ENCODE measurements at regions not wholly inside any gene's neighbourhood (a gene's known extent, or its start where the extent isn't known, plus 50 kb on each side); places are given as distances from the start of the nearest gene placed in this dataset.

GRCh38 chr2:41905597-41906337 lies 142.1 kb upstream of the PKDCC start:
- DNase-seq, result no peak

DNA sequence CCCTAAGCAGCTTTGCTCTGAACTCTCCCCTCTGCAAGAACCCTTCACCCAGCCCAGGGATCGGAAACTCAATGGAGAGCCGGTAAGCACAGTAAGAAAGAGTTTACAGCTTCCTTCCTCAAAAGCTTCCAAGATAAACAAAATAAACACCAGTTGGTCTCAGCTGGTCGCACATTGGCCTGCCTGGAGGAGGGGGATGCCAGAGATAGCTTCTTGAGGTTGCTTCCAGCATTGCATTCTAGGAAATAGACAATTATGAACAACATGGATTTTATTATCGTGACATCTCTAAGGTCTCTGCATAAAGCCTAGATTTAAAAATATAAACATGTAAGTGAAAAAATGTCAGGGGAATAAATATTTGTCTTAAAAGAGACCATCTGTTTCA lies 141.5 kb upstream of the PKDCC start:
- no peak for DNase-seq

GRCh38 chr2:41907141-41907540 lies 140.7 kb upstream of the PKDCC start:
- DNase-seq, result no peak

GRCh38 chr2:41907771-41908207 lies 140.0 kb upstream of the PKDCC start:
- no peak for DNase-seq

- no peak for DNase-seq
Measured at GRCh38 chr2:41908349-41908748, 139.5 kb upstream of the PKDCC start.

DNA sequence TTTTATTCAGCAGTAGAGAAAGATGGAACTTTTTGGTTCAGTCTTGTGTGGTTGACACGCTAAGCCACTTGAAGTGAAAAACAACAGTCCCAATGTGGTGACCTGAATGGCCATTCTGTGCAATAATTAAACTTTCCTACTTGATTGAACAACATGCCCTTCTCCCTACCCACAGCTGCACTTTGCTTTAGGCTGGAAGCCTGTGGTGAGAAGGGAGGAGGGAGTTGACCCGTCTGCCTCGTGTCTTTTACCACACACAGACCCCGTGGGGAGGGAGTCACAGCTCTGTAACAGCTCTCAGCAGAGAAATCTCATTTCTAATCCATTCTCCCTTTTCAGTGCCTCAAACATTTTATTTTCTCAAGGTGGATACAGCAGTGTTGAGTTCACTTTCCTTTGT lies 138.2 kb upstream of the PKDCC start:
- DNase-seq, result no peak

DNA sequence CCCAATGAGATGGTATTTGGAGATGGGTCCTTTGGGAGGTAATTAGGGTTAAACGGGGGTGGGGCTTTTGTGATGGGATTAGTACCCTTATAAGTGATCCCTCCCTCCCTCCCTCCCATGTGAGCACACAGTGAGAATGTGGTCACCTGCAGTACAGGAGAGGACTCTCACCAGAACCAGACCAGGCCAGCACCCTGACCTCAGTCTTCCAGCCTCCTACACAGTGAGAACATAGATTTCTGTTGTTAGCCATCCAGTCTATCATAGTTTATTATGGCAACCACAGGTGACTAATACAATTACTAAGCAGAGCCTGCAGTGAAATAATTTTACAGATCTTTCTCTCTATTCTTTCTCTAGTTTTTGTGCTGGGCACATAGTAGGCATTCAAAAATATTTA lies 137.7 kb upstream of the PKDCC start:
- no peak for DNase-seq

GRCh38 chr2:41911033-41911432 lies 136.8 kb upstream of the PKDCC start:
- DNase-seq, result no peak

DNA sequence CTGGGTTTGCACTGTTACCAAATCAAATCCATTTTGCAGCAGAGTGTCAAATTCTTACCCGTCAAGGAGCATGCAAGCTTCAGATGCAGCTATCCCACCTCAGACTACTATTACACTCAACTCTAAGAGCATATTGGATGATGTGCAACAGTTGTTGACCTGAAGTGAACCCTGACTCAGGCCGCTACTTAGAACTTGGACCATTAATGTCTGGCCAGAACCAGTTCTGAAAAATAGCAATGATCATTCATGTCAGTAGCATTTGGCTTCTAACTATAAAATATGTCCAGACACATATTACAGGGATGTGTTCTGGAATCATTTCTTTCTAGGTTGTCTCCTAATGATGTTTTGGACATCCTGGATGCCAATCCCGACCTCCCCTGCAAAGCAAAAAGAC lies 135.5 kb upstream of the PKDCC start:
- no peak for DNase-seq

DNA sequence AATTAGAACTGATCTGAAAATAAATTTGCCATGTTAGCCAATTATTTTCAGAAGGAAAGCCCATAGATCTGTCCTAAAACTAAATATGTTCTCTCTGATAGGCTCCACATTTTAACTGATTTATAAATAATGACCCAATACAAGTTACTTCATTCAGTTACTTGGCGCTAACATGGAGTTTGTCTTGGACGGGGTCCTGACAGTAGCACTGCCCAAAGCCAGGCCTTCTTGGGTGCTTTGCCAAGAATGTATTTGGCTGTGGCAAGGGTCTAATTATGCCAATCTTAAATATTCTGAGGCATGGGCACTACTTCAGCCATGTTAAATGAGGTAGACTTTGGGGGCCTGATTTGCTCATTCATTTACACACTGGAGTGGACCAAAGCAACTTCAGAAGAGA lies 135.0 kb upstream of the PKDCC start:
- no peak for DNase-seq

GRCh38 chr2:41913311-41913710 lies 134.5 kb upstream of the PKDCC start:
- no peak for DNase-seq

DNA sequence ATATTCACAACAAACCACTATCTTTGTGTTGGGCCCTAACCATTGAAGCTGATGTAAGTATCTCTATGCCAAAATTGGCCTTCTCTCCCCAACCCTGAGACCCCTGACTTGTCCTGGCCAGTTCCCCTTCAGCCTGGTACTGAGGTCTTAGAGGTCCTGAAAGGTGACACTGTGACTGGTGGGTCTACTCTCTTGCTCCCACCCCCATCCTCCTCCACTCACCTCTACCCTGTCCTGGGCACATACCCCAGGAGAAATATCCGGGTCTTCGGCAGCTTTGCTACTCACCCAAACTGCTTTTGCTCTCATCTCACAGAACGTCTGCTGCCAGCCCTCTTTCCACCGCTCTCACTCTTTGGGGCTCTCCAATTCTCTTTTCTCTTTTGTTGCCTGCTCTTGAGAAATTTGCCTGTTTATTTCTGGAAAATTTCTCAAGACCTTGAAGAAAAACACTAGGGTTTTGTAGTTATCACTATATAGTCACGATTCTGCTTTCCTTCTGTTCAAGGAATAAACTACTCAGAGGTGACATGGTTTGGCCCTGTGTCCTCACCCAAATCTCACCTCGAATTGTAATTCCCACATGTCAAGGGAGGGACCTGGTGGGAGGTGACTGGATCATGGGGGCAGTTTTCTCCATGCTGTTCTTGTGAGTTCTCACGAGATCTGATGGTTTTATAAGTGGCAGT lies 133.8 kb upstream of the PKDCC start:
- DNase-seq, result no peak

DNA sequence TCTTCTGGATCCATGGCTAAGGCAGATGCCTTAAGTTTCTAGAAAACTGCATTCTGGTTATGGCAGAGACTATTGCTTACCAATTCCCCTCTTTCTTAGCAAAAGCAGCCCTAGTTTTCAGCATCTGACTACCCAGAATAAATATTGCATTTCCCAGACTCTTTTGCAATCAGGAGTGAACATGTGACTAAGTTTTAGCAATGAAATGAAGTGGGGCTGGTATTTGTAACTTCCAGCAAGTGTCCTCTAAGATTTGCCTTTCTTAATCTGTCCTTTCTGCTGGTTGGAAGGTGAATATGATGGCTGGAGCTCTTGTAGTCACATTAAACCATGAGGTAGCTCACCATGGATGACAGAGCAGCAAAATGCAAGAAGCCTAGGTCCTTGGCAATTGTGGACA lies 132.9 kb upstream of the PKDCC start:
- no peak for DNase-seq

- DNase-seq, result no peak
Measured at GRCh38 chr2:41916177-41916576, 131.6 kb upstream of the PKDCC start.

- no peak for DNase-seq
Measured at GRCh38 chr2:41917587-41917986, 130.2 kb upstream of the PKDCC start.

GRCh38 chr2:41919135-41919534 lies 128.7 kb upstream of the PKDCC start:
- no peak for DNase-seq

DNA sequence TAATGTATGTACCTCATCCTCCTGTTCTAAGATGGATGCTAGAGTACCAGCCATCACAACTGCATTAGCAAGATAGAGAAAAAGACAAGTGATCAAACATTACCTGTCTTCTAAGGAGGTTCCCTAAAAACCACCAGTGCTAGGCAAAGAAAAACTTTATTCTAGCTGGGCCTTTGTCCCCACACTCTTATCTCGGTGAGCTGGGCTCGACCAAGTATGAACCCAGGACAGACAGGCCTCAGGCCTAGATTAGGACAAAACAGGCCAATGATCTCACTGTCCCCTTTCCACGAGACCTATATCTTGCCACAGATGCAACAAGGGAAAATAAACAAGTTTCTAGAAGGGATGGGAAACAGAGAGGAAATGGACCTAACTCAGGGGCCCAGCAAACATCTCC lies 127.6 kb upstream of the PKDCC start:
- DNase-seq, result no peak

DNA sequence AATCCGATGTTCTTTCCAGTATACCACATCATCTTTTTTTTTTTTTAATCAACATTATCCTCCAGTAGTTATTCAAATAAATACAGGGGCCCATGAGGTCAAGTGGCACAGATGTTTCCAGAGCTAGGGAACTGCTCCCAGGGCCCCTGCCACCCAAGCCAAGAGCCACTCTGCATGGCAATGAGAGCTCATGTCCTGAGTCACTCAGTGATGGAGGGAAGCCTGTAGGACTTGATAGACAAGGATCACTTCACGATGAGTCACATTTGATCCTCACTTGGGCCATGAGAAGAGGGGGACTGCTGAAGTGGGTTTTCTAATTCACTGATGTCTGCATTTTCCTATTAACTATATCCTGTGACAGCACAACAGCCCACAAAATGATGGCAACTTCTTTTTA lies 127.0 kb upstream of the PKDCC start:
- no peak for DNase-seq

GRCh38 chr2:41922177-41922576 lies 125.6 kb upstream of the PKDCC start:
- no peak for DNase-seq

GRCh38 chr2:41923156-41923786 lies 124.5 kb upstream of the PKDCC start:
- no peak for DNase-seq

DNA sequence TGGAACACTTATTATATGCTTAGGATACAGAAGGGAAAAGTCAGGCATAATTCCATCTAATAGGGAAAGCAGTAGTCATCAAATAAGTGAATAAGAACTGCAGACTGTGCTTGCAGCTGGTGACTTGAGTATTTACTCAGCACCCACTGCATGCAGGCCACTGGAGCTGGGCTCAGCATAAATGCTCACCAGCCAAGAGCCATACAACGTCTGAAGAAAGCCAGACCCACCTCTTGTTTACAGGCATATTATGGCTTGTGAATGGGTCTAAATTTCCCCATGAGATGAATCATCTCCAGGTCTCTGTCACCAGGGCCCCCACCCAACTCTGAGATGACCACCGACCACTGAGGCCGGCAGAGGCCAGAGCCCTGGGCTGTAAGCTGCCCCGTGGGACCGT lies 123.8 kb upstream of the PKDCC start:
- DNase-seq, result no peak

DNA sequence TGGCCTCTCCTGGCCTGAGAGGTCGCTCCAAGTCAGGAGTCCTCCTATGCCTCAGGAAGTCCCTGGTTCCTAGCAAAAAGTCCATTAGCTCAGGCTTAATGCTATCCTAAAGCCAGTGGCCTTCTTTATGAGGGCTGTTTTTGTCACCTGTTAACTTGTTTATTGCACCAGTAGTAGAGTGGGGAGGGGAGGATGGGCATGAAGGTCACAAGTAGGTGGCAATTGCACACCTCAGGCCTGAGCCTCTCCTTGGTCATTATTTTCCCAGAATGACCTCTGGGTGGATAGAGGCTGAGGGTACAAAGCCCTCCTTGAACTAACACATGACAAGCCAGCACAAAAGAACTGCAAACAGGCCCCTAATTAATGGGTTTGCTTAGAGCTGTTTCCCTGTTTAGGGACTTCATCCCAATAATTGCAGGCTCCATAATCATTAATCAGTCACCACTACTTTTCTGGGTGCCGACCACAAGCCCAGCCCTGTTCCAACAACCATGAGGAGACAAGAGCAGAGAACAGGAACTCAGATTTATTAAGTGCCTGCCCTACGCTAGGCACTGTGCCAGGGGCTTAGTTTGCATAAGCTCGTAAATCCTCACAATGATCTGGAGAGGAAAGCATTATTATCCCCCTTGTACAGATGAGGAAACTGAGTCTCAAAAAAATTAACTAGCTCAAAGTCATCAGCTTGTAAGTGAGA lies 123.0 kb upstream of the PKDCC start:
- no peak for DNase-seq

GRCh38 chr2:41925712-41926111 lies 122.1 kb upstream of the PKDCC start:
- no peak for DNase-seq
